Endothelial cell of umbilical vein (primary cell): ENCODE measurements at regions not wholly inside any gene's neighbourhood (a gene's known extent, or its start where the extent isn't known, plus 50 kb on each side); places are given as distances from the start of the nearest gene placed in this dataset.

ENCODE experiments used
- BruUV-seq: library from RNA; stranded (reverse); fragments of 400-500 nt; replicated peaks from 2 replicates; lab custom pipeline; 2021; lab: Mats Ljungman, UMichigan
- CTCF ChIA-PET: fragments of 300-600, 350-600 bp; sonication (Branson Sonifier 250); formaldehyde crosslinking; loops from one replicate; lab custom pipeline; 2021; ENCODE audit warnings: antibody characterized with exemption, inconsistent platforms; lab: Charles Lee
- POLR2A ChIA-PET: fragments of 300-600, 350-600 bp; sonication (Branson Sonifier 250); formaldehyde crosslinking; loops from one replicate; lab custom pipeline; 2021; ENCODE audit warnings: antibody characterized with exemption, inconsistent platforms; lab: Charles Lee
- DNase-seq: peaks from one replicate; pipeline ENCODE4 v3.0.0-alpha.2; 2011; ENCODE audit warnings: low read depth, low spot score
- FAIRE-seq: peaks from 2 replicates; lab custom pipeline; 2011; peaks lifted over from hg19 to GRCh38; lab: Jason Lieb, UNC
- H2AFZ ChIP-seq: 2 replicates; pipeline ENCODE4 v1.6.0; 2012; ENCODE audit warnings: low read depth, low read length, control low read depth, inconsistent platforms
- H3K27ac ChIP-seq: 2 replicates; pipeline ENCODE4 v1.5.1; 2011; ENCODE audit warnings: low read depth, mild to moderate bottlenecking, control low read depth, low read length, moderate library complexity; ENCODE audit not compliant: insufficient read depth
- H3K27me3 ChIP-seq, 2 experiments: 2 replicates each; pipeline versions ENCODE4 v1.6.0 to v1.6.1; 2011; ENCODE audit warnings: low read length in 2 of 2, mixed read lengths in 1 of 2; ENCODE audit not compliant: control insufficient read depth in 2 of 2, insufficient read depth in 2 of 2
- H3K36me3 ChIP-seq, 2 experiments: 2 replicates in 1 of 2; 3 replicates in 1 of 2; pipeline ENCODE4 v1.5.1; 2011; ENCODE audit warnings: low read length in 2 of 2, mild to moderate bottlenecking in 1 of 2, moderate library complexity in 1 of 2; ENCODE audit not compliant: control insufficient read depth in 2 of 2, insufficient read depth in 2 of 2; ENCODE audit errors: extremely low read depth in 1 of 2
- H3K4me1 ChIP-seq: 3 replicates; pipeline ENCODE4 v1.5.1; 2011; ENCODE audit warnings: mild to moderate bottlenecking, low read length; ENCODE audit not compliant: control insufficient read depth, insufficient read depth; ENCODE audit errors: extremely low read depth
- H3K4me2 ChIP-seq: 2 replicates; pipeline ENCODE4 v1.6.1; 2011; ENCODE audit warnings: low read length, control low read depth, mixed read lengths; ENCODE audit not compliant: insufficient read depth
- H3K4me3 ChIP-seq, 3 experiments: fragments of 200-600 bp in 1 of 3; sonication (generic), shearing (Covaris generic) in 1 of 3; replicated peaks in 1 of 3; 2 replicates each; pipeline ENCODE4 v1.5.1; 2011 to 2016; ENCODE audit warnings: control low read depth in 3 of 3, low read length in 3 of 3, mild to moderate bottlenecking in 2 of 3, inconsistent platforms in 1 of 3, low read depth in 1 of 3, moderate library complexity in 1 of 3; ENCODE audit not compliant: insufficient read depth in 1 of 3
- H3K79me2 ChIP-seq: 2 replicates; pipeline ENCODE4 v1.6.0; 2012; ENCODE audit warnings: low read length, inconsistent platforms; ENCODE audit not compliant: control insufficient read depth, insufficient read depth
- H3K9ac ChIP-seq: replicated peaks from 2 replicates; pipeline ENCODE3; 2011; ENCODE audit warnings: low read length, control low read depth; ENCODE audit not compliant: insufficient read depth; ENCODE audit errors: extremely low read depth
- H3K9me1 ChIP-seq: replicated peaks from 3 replicates; pipeline ENCODE4 v1.6.0; 2011; ENCODE audit warnings: mild to moderate bottlenecking, low read length; ENCODE audit not compliant: control insufficient read depth, insufficient read depth; ENCODE audit errors: extremely low read depth
- H3K9me3 ChIP-seq: replicated peaks from 2 replicates; pipeline ENCODE4 v1.5.1; 2012; ENCODE audit warnings: low read length, inconsistent platforms; ENCODE audit not compliant: control insufficient read depth, insufficient read depth
- H4K20me1 ChIP-seq: replicated peaks from 2 replicates; pipeline ENCODE3; 2011; ENCODE audit warnings: mild to moderate bottlenecking, low read length; ENCODE audit not compliant: control insufficient read depth, insufficient read depth; ENCODE audit errors: extremely low read depth
- CTCF ChIP-seq, 2 donors: IDR thresholded peaks; 1 replicate in 1 of 2; 2 replicates in 1 of 2; pipeline ENCODE4 v1.5.1; 2011; ENCODE audit warnings: low read length in 2 of 2, mild to moderate bottlenecking in 2 of 2, moderate library complexity in 2 of 2, control low read depth in 1 of 2, inconsistent platforms in 1 of 2, low read depth in 1 of 2; ENCODE audit not compliant: insufficient read depth in 1 of 2; ENCODE audit errors: extremely low read depth in 1 of 2
- EZH2 ChIP-seq: IDR thresholded peaks from 2 replicates; pipeline ENCODE4 v1.6.1; 2012; ENCODE audit warnings: borderline replicate concordance, low read depth, mild to moderate bottlenecking, moderate library complexity, low read length, inconsistent platforms; ENCODE audit not compliant: severe bottlenecking
- FOS ChIP-seq: IDR thresholded peaks from 2 replicates; pipeline ENCODE4 v1.6.1; 2011; ENCODE audit warnings: mild to moderate bottlenecking, low read length, moderate library complexity, borderline replicate concordance; ENCODE audit not compliant: insufficient read depth
- GATA2 ChIP-seq: IDR thresholded peaks from 2 replicates; pipeline ENCODE4 v1.7.0; 2011; ENCODE audit warnings: low read depth, mild to moderate bottlenecking, moderate library complexity, mixed read lengths, low read length; ENCODE audit not compliant: insufficient read length, insufficient read depth
- JUN ChIP-seq: IDR thresholded peaks from 2 replicates; pipeline ENCODE4 v1.6.1; 2011; ENCODE audit warnings: borderline replicate concordance, low read depth; ENCODE audit not compliant: insufficient read length, insufficient read depth
- MAX ChIP-seq: IDR thresholded peaks from 2 replicates; pipeline ENCODE4 v1.6.1; 2011; ENCODE audit not compliant: insufficient read depth, insufficient read length
- MYC ChIP-seq: IDR thresholded peaks from one replicate; pipeline ENCODE4 v1.6.1; 2011; ENCODE audit warnings: mild to moderate bottlenecking, low read depth, low read length
- POLR2A ChIP-seq: IDR thresholded peaks from 2 replicates; pipeline ENCODE4 v1.6.1; 2012; ENCODE audit warnings: low read depth, mild to moderate bottlenecking, control low read depth, low read length
- POLR2AphosphoS5 ChIP-seq: IDR thresholded peaks from 2 replicates; pipeline ENCODE4 v1.6.1; 2012; ENCODE audit warnings: low read depth, mild to moderate bottlenecking, control low read depth, low read length, moderate library complexity; ENCODE audit not compliant: insufficient read depth
- dilution Hi-C: fragments of 300-500 bp; cut with MboI; formaldehyde crosslinking; loops from one replicate; pipeline ENCODE4 v1.15.0; 2019; ENCODE audit warnings: low sequenced_read_pairs; ENCODE audit not compliant: extremely low pct_ligation_motif_present
- intact Hi-C: fragments of 100-400 bp; cut with micrococcal nuclease; formaldehyde crosslinking; loops from one replicate; pipeline ENCODE4 v1.10.0; 2022

GRCh38 chr6:109893606-109894005 lies 84.5 kb upstream of the GPR6 start:
- no TSS peak for BruUV-seq
- Histone ChIP-seq H3K4me1 (no peaks in the 10 kb centered on the region), H3K36me3 (no peaks in the 10 kb centered on the region), H4K20me1 (no peaks in the 10 kb centered on the region), H3K9me3 (no peaks in the 10 kb centered on the region), H3K4me2 (no peak overlapping the region), H3K27me3 (peaks cover 0 to 3% of the 10 kb centered on the region in 2 experiments), H3K9me1 (no peaks in the 10 kb centered on the region), H3K79me2 (no peaks in the 10 kb centered on the region), H3K27ac (no peak overlapping the region), H3K4me3 (no peak overlapping the region), H3K9ac (no peak overlapping the region), H2AFZ (no peak overlapping the region)
- FAIRE-seq (no peak), DNase-seq (no peak)
- ChIA-PET POLR2A (no interaction called here), CTCF (no interaction called here)
- intact Hi-C loops (no loop called here), dilution Hi-C loops (no loop called here)
- TF ChIP-seq MAX (no peak), MYC (no peak), JUN (no peak), POLR2AphosphoS5 (no peak), CTCF (IDR thresholded peaks at IDR 0.05; ENCODE audit: extremely low read depth in 1 of 2, insufficient read depth in 1 of 2, low read depth in 1 of 2, low read length in 2 of 2) (no peak), GATA2 (no peak), FOS (no peak), POLR2A (no peak), EZH2 (no peak)
